GM19023 (cell line): ENCODE measurements at regions not wholly inside any gene's neighbourhood (a gene's known extent, or its start where the extent isn't known, plus 50 kb on each side); places are given as distances from the start of the nearest gene placed in this dataset.

Source experiments
- ATAC-seq: cut with Tn5 transposase; IDR thresholded peaks from one replicate; pipeline ENCODE4 v1.9.1; 2021; ENCODE audit warnings: mild to moderate bottlenecking, moderate library complexity; ENCODE audit not compliant: unreplicated experiment

GRCh38 chr6:102562713-102563112, 1169.2 kb downstream of the GRIK2 start:
- no peak for ATAC-seq

- ATAC-seq: no peak
Measured at GRCh38 chr6:102553214-102553613, 1159.7 kb downstream of the GRIK2 start.

GRCh38 chr6:102549221-102549874, 1155.8 kb downstream of the GRIK2 start:
- ATAC-seq: no peak

- no peak for ATAC-seq
Measured at GRCh38 chr6:102525336-102525735, 1131.8 kb downstream of the GRIK2 start.

- ATAC-seq: no peak
Measured at GRCh38 chr6:102520966-102521365, 1127.5 kb downstream of the GRIK2 start.

- no peak for ATAC-seq
Measured at GRCh38 chr6:102517506-102517905, 1124.0 kb downstream of the GRIK2 start.

GRCh38 chr6:102501615-102502014, 1108.1 kb downstream of the GRIK2 start:
- peak; percentile 72 for ATAC-seq

GRCh38 chr6:102494808-102495207, 1101.3 kb downstream of the GRIK2 start:
- ATAC-seq: no peak

- ATAC-seq: no peak
Measured at GRCh38 chr6:102493485-102493884, 1100.0 kb downstream of the GRIK2 start.

GRCh38 chr6:102488729-102489128, 1095.2 kb downstream of the GRIK2 start:
- no peak for ATAC-seq

- no peak for ATAC-seq
Measured at GRCh38 chr6:102485480-102485879, 1092.0 kb downstream of the GRIK2 start.

- no peak for ATAC-seq
Measured at GRCh38 chr6:102474041-102474807, 1080.7 kb downstream of the GRIK2 start.

- no peak for ATAC-seq
Measured at GRCh38 chr6:102458990-102459389, 1065.5 kb downstream of the GRIK2 start.

- ATAC-seq: no peak
Measured at GRCh38 chr6:102438171-102438570, 1044.7 kb downstream of the GRIK2 start.

GRCh38 chr6:102417368-102417998, 1024.0 kb downstream of the GRIK2 start:
- ATAC-seq: no peak

GRCh38 chr6:102415891-102416290, 1022.4 kb downstream of the GRIK2 start:
- no peak for ATAC-seq

GRCh38 chr6:102411796-102412195, 1018.3 kb downstream of the GRIK2 start:
- ATAC-seq: no peak

GRCh38 chr6:102407886-102408741, 1014.6 kb downstream of the GRIK2 start:
- ATAC-seq: no peak

GRCh38 chr6:102405860-102406259, 1012.4 kb downstream of the GRIK2 start:
- ATAC-seq: no peak

GRCh38 chr6:102402635-102403329, 1009.3 kb downstream of the GRIK2 start:
- ATAC-seq: no peak
